IMR-90 (cell line): ENCODE measurements at regions not wholly inside any gene's neighbourhood (a gene's known extent, or its start where the extent isn't known, plus 50 kb on each side); places are given as distances from the start of the nearest gene placed in this dataset.

Source experiments
- ATAC-seq: fragments of 200-7000 bp; cut with Tn5 transposase; 2 replicates; pipeline ENCODE4 v1.9.1; 2020; ENCODE audit warnings: low read depth, mild to moderate bottlenecking, moderate library complexity
- BruUV-seq: library from RNA; stranded (reverse); fragments of 400-500 nt; replicated peaks from 2 replicates; lab custom pipeline; 2021; lab: Mats Ljungman, UMichigan
- CTCF ChIA-PET: fragments of 300-600 bp; formaldehyde crosslinking; extraction: SDS; loops from one replicate; lab custom pipeline; 2021; ENCODE audit warnings: antibody characterized with exemption; lab: Yijun Ruan, JAX
- POLR2A ChIA-PET: fragments of 300-600 bp; sonication (Branson Sonifier 250); formaldehyde crosslinking; loops from one replicate; lab custom pipeline; 2022; ENCODE audit warnings: antibody characterized with exemption; ENCODE audit not compliant: unreplicated experiment; lab: Charles Lee
- DNase-seq: peaks from one replicate; pipeline ENCODE4 v3.0.0; 2013
- H2AFZ ChIP-seq: replicated peaks from 2 replicates; pipeline ENCODE3; 2013; ENCODE audit warnings: low read length, mild to moderate bottlenecking; ENCODE audit not compliant: poor library complexity
- H2AK5ac ChIP-seq: 2 replicates; pipeline ENCODE4 v1.6.1; 2013; ENCODE audit warnings: low read depth, low read length, inconsistent platforms
- H2AK9ac ChIP-seq: replicated peaks from 2 replicates; pipeline ENCODE3; 2013; ENCODE audit warnings: mild to moderate bottlenecking, low read depth, low read length, moderate library complexity; ENCODE audit not compliant: poor library complexity
- H2BK120ac ChIP-seq: 2 replicates; pipeline ENCODE4 v1.6.1; 2013; ENCODE audit warnings: low read depth, low read length, inconsistent platforms
- H2BK15ac ChIP-seq: 3 replicates; pipeline ENCODE4 v1.6.1; 2013; ENCODE audit warnings: low read depth, low read length, inconsistent platforms
- H2BK20ac ChIP-seq: 2 replicates; pipeline ENCODE4 v1.6.1; 2013; ENCODE audit warnings: low read depth, mild to moderate bottlenecking, inconsistent platforms, low read length, moderate library complexity
- H2BK5ac ChIP-seq: 2 replicates; pipeline ENCODE4 v1.6.1; 2013; ENCODE audit warnings: mild to moderate bottlenecking, low read depth, low read length, inconsistent platforms; ENCODE audit not compliant: poor library complexity, severe bottlenecking
- H3K14ac ChIP-seq: replicated peaks from 2 replicates; pipeline ENCODE4 v1.6.1; 2013; ENCODE audit warnings: low read depth, low read length, inconsistent platforms
- H3K18ac ChIP-seq: 2 replicates; pipeline ENCODE4 v1.6.1; 2013; ENCODE audit warnings: low read depth, low read length, control low read depth
- H3K23ac ChIP-seq: 2 replicates; pipeline ENCODE4 v1.6.1; 2013; ENCODE audit warnings: low read depth, low read length, inconsistent platforms
- H3K27ac ChIP-seq: 2 replicates; pipeline ENCODE4 v1.5.1; 2013; ENCODE audit warnings: mild to moderate bottlenecking, control low read depth, low read length; ENCODE audit not compliant: insufficient read depth
- H3K27me3 ChIP-seq: 2 replicates; pipeline ENCODE4 v1.6.1; 2013; ENCODE audit warnings: low read length; ENCODE audit not compliant: control insufficient read depth, insufficient read depth
- H3K36me3 ChIP-seq: 2 replicates; pipeline ENCODE4 v1.6.1; 2013; ENCODE audit warnings: low read length, mixed read lengths; ENCODE audit not compliant: control insufficient read depth, insufficient read depth
- H3K4ac ChIP-seq: 2 replicates; pipeline ENCODE4 v1.6.1; 2013; ENCODE audit warnings: low read depth, low read length, inconsistent platforms
- H3K4me1 ChIP-seq: 2 replicates; pipeline ENCODE4 v1.6.1; 2013; ENCODE audit warnings: low read length, mixed read lengths; ENCODE audit not compliant: control insufficient read depth, insufficient read depth
- H3K4me2 ChIP-seq: 2 replicates; pipeline ENCODE4 v1.6.1; 2013; ENCODE audit warnings: low read depth, mild to moderate bottlenecking, control low read depth, low read length, moderate library complexity
- H3K4me3 ChIP-seq: 2 replicates; pipeline ENCODE4 v1.5.1; 2013; ENCODE audit warnings: low read depth, mild to moderate bottlenecking, control low read depth, low read length, moderate library complexity; ENCODE audit not compliant: insufficient read depth
- H3K56ac ChIP-seq: 2 replicates; pipeline ENCODE4 v1.6.1; 2013; ENCODE audit warnings: low read length, inconsistent platforms; ENCODE audit not compliant: insufficient read depth; ENCODE audit errors: extremely low read depth
- H3K79me1 ChIP-seq, 2 experiments: 2 replicates each; pipeline ENCODE4 v1.6.1; 2013; ENCODE audit warnings: low read length in 2 of 2, inconsistent platforms in 1 of 2, low read depth in 1 of 2
- H3K9ac ChIP-seq: 2 replicates; pipeline ENCODE4 v1.6.1; 2013; ENCODE audit warnings: low read depth, low read length, control low read depth
- H3K9me1 ChIP-seq: 2 replicates; pipeline ENCODE4 v1.6.1; 2013; ENCODE audit warnings: low read length, inconsistent platforms; ENCODE audit not compliant: insufficient read depth
- H3K9me3 ChIP-seq: 2 replicates; pipeline ENCODE4 v1.6.1; 2013; ENCODE audit warnings: low read length; ENCODE audit not compliant: control insufficient read depth, insufficient read depth
- H4K20me1 ChIP-seq: 2 replicates; pipeline ENCODE4 v1.6.1; 2013; ENCODE audit warnings: low read length, inconsistent platforms; ENCODE audit not compliant: insufficient read depth
- H4K5ac ChIP-seq: 2 replicates; pipeline ENCODE4 v1.6.1; 2013; ENCODE audit warnings: mild to moderate bottlenecking, low read depth, low read length, control low read depth
- H4K8ac ChIP-seq, 2 experiments: 2 replicates each; pipeline ENCODE4 v1.6.1; 2013; ENCODE audit warnings: low read depth in 2 of 2, low read length in 2 of 2, control low read depth in 1 of 2, inconsistent platforms in 1 of 2
- H4K91ac ChIP-seq: 2 replicates; pipeline ENCODE4 v1.6.1; 2013; ENCODE audit warnings: low read depth, low read length, inconsistent platforms; ENCODE audit not compliant: insufficient read depth
- BHLHE40 ChIP-seq: fragments of 150-350 bp; IDR thresholded peaks from 2 replicates; pipeline ENCODE4 v1.6.1; 2016; ENCODE audit warnings: mild to moderate bottlenecking, low read depth, low read length
- CEBPB ChIP-seq: IDR thresholded peaks from 2 replicates; pipeline ENCODE4 v1.6.1; 2012; ENCODE audit warnings: low read depth, low read length, improper control_type of control experiment
- MAFK ChIP-seq: IDR thresholded peaks from 2 replicates; pipeline ENCODE4 v1.6.1; 2012; ENCODE audit warnings: low read depth, low read length, improper control_type of control experiment
- MAZ ChIP-seq: IDR thresholded peaks from 2 replicates; pipeline ENCODE4 v1.6.1; 2012; ENCODE audit warnings: low read depth, mild to moderate bottlenecking, low read length, improper control_type of control experiment, moderate library complexity, borderline replicate concordance
- MXI1 ChIP-seq: IDR thresholded peaks from 2 replicates; pipeline ENCODE4 v1.6.1; 2012; ENCODE audit warnings: low read depth, mild to moderate bottlenecking, low read length, moderate library complexity, borderline replicate concordance
- POLR2A ChIP-seq: IDR thresholded peaks from 2 replicates; pipeline ENCODE4 v1.6.1; 2012; ENCODE audit warnings: mild to moderate bottlenecking, low read depth, low read length
- RAD21 ChIP-seq: IDR thresholded peaks from 2 replicates; pipeline ENCODE4 v1.6.1; 2012; ENCODE audit warnings: low read length, improper control_type of control experiment
- RFX5 ChIP-seq: IDR thresholded peaks from 2 replicates; pipeline ENCODE4 v1.8.0; 2012; ENCODE audit warnings: low read depth, mild to moderate bottlenecking, low read length, moderate library complexity
- WGBS, 2 experiments: methylation state at CpG; one replicate each; pipeline versions ENCODE4 v1.1.5 to v1.1.7; 2013; ENCODE audit warnings: missing lambda C conversion rate in 2 of 2; ENCODE audit not compliant: insufficient read length in 1 of 2; ENCODE audit errors: extremely low coverage in 2 of 2; 5-methylcytosine and 5-hydroxymethylcytosine counted together
- dilution Hi-C: fragments of 300-500 bp; cut with HindIII; formaldehyde crosslinking; loops from one replicate; pipeline ENCODE4 v1.14.3; 2018; ENCODE audit warnings: low sequenced_read_pairs; ENCODE audit not compliant: unreplicated experiment
- in situ Hi-C: fragments of 300-500 bp; cut with MboI; formaldehyde crosslinking; loops from 3 replicates; pipeline ENCODE4 v1.14.3; 2019; ENCODE audit warnings: low sequenced_read_pairs, inconsistent platforms, mixed read lengths
- intact Hi-C: fragments of 100-400 bp; cut with micrococcal nuclease; formaldehyde crosslinking; loops from 2 replicates; pipeline ENCODE4 v1.10.0; 2022
- TF ChIP-seq, protein P1 (sequence below): conservative IDR thresholded peaks from 2 replicates; pipeline ENCODE4 v1.5.1; 2012; ENCODE audit warnings: mild to moderate bottlenecking, low read depth, low read length, improper control_type of control experiment

DNA sequence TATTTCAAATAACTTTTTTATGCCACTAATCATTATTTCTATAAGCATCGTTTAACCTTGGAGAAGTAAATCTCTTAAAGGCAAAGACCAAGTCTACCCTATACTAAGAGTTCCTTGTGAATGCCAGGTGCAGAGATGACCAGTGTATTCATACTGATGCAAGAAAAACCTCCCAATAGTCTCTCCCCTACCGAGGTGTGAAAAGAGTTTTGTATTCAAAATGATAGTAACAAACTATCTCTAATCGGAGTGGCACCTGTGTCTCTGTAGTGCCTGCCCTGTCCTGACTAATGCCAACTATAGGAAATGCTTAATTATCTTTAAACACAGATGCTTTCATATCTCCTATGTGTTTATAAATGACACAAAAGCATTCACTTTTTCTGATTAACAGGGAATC lies 798.5 kb downstream of the TRIB2 start:
- POLR2A ChIA-PET: no interaction called here
- H3K14ac ChIP-seq: no peak overlapping the region
- no peak overlapping the region for H4K8ac ChIP-seq
- no peaks in the 10 kb centered on the region for H3K4me1 ChIP-seq
- no peak overlapping the region for H3K4me2 ChIP-seq
- 80% methylated on average over 1 of the region's 3 CpGs; no CpG with 5 or more reads in 1 of the 2 experiments for WGBS, 2 experiments
- intact Hi-C loops (no loop called here), dilution Hi-C loops (no loop called here), in situ Hi-C loops (no loop called here)
- no peak overlapping the region for H4K5ac ChIP-seq
- H3K4ac ChIP-seq: no peak overlapping the region
- H2AK5ac ChIP-seq: no peak overlapping the region
- H2AFZ ChIP-seq: no peak overlapping the region
- H3K56ac ChIP-seq: no peak overlapping the region
- no TSS peak for BruUV-seq
- H4K20me1 ChIP-seq: no peaks in the 10 kb centered on the region
- H2BK15ac ChIP-seq: no peak overlapping the region
- no peak overlapping the region for H3K4me3 ChIP-seq
- ATAC-seq (no peak), DNase-seq (no peak)
- TF ChIP-seq MAZ: no peak
- TF ChIP-seq CEBPB: no peak
- no peak for TF ChIP-seq BHLHE40
- TF ChIP-seq MXI1: no peak
- TF ChIP-seq MAFK: no peak
- no peak for TF ChIP-seq RAD21
- no peak for TF ChIP-seq POLR2A
- TF ChIP-seq RFX5: no peak
- TF ChIP-seq, protein P1, sequence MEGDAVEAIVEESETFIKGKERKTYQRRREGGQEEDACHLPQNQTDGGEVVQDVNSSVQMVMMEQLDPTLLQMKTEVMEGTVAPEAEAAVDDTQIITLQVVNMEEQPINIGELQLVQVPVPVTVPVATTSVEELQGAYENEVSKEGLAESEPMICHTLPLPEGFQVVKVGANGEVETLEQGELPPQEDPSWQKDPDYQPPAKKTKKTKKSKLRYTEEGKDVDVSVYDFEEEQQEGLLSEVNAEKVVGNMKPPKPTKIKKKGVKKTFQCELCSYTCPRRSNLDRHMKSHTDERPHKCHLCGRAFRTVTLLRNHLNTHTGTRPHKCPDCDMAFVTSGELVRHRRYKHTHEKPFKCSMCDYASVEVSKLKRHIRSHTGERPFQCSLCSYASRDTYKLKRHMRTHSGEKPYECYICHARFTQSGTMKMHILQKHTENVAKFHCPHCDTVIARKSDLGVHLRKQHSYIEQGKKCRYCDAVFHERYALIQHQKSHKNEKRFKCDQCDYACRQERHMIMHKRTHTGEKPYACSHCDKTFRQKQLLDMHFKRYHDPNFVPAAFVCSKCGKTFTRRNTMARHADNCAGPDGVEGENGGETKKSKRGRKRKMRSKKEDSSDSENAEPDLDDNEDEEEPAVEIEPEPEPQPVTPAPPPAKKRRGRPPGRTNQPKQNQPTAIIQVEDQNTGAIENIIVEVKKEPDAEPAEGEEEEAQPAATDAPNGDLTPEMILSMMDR: no peak
- no peaks in the 10 kb centered on the region for H3K79me1 ChIP-seq
- no peaks in the 10 kb centered on the region for H3K9me1 ChIP-seq
- no peaks in the 10 kb centered on the region for H3K27me3 ChIP-seq
- no peak overlapping the region for H3K23ac ChIP-seq
- H2AK9ac ChIP-seq: no peak overlapping the region
- H3K9ac ChIP-seq: no peak overlapping the region
- H3K36me3 ChIP-seq: no peaks in the 10 kb centered on the region
- no peak overlapping the region for H4K91ac ChIP-seq
- no peak overlapping the region for H3K27ac ChIP-seq
- no peaks in the 10 kb centered on the region for H3K9me3 ChIP-seq
- no peak overlapping the region for H2BK5ac ChIP-seq
- no peak overlapping the region for H3K18ac ChIP-seq
- no peak overlapping the region for H2BK120ac ChIP-seq
- CTCF ChIA-PET: no interaction called here
- H2BK20ac ChIP-seq: no peak overlapping the region
